Hematopoietic multipotent progenitor cell treated with erythropoietin and hydrocortisone succinate and interleukin-3 and kit ligand, for 4 days (in vitro differentiated cells): ENCODE measurements at regions not wholly inside any gene's neighbourhood (a gene's known extent, or its start where the extent isn't known, plus 50 kb on each side); places are given as distances from the start of the nearest gene placed in this dataset.

Source experiments
- DNase-seq: peaks from one replicate; pipeline ENCODE4 v3.0.0-alpha.2; 2015

DNA sequence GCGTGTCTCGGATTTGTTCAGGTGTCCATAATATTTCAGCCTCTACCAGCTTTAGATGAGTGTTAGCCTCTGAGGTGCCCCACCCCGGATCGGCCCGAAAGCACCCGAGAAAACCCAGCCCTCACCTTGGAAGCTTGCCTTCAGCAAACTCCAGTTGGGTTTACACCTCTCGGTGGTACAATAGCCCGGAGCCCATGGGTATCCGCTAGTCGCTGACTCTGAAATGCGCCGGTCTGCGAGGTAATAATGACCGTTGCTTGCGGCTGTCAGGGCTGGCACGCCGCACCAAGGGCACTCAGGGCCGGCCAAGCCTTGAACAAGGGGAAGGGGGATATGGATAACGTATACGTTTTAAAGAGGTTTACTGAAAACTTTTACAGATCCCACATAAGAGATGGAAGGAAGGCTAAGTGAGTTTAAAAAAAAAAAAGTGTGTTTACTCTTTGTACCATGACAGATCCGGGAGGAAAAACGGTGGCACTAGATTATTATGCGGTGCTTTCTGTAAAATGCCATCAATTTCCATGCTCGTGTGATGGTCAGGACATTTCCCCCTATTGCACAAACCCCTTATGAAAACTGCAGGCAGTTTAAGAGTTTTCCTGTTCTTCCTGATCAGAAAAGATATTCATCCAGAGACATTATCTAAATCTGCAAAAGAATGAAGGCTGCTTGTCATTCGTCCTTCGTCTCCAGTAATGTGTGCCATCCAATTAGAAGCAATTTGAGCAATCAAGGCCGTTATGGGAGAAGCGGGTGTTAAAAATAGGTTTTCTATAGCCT is 124.2 kb downstream of the TMEM161B start:
- peak; percentile 4 for DNase-seq

DNA sequence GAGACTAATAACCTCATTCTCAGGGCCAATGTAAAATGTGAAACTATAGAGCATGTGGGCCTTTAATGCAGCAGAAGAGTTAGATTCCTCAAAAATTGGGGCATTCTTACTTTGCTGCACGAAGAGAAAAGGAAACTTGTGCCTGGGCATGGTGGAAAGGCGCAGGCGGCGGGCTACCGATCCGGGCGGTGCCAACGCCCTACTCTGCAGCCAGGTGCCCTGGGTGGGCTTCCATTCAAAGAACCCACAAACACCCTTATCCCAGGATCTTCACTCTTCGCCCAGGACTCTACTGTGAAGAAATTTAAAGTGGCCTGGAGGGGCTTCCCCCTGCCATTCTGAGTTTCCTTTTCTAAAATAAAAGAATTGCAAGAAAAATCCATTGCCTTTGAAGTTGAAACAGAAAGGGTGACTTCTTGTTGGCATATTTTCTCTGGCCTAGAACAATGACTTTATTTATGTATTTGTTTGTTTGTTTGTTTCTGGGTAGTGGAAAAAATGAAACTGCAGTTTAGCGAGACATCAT is 124.9 kb downstream of the TMEM161B start:
- DNase-seq, result no peak

DNA sequence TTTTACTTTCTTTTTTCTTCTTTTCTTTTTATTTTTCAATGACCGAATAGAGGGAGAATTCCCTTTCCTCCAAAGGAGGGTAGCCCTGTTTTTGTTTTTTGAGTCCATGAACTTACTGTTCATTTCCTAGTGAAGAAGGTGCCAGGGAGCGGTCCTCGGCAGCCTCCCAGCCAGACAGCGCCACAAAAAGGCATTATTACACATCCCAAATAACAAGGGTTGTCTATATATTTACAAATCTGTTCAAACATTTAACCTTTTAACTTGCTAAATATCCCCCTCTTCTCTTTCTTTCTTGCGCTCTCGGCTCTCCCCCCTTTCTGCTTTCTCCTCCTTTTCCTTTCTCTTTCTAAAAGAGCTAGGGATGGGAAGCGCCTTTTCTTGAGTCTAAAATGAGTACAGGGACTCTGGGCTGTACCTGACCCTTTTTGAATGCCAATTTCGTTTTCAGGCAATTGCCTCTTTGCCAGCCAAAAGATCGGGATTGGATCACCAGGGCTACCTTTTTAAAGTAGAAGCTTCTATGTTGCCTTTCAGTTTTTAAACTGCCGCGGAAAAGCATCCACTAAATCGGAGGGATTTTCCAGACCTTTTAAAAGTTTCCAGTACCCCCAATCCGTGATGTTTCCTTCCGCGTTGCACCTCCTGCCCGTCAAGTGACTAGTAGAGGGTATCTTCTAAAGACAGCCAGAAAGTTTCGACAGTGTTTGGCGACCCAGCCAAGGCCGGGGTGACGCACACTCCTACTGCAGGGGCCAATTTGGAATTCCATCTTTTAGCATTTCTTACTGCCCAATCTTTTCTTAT is 125.6 kb downstream of the TMEM161B start:
- no peak for DNase-seq

DNA sequence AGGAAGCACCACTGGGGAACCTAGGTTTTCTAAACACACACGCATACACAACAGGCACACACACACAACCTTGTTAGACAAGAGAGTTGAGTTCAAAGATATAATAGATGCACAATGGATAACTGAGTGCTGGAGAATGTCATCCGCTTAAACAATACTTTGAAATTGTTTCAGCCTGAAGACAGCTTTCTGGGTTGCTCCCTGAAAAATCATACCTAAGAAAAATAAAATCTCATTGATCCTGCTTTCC is 126.1 kb downstream of the TMEM161B start:
- no peak for DNase-seq

DNA sequence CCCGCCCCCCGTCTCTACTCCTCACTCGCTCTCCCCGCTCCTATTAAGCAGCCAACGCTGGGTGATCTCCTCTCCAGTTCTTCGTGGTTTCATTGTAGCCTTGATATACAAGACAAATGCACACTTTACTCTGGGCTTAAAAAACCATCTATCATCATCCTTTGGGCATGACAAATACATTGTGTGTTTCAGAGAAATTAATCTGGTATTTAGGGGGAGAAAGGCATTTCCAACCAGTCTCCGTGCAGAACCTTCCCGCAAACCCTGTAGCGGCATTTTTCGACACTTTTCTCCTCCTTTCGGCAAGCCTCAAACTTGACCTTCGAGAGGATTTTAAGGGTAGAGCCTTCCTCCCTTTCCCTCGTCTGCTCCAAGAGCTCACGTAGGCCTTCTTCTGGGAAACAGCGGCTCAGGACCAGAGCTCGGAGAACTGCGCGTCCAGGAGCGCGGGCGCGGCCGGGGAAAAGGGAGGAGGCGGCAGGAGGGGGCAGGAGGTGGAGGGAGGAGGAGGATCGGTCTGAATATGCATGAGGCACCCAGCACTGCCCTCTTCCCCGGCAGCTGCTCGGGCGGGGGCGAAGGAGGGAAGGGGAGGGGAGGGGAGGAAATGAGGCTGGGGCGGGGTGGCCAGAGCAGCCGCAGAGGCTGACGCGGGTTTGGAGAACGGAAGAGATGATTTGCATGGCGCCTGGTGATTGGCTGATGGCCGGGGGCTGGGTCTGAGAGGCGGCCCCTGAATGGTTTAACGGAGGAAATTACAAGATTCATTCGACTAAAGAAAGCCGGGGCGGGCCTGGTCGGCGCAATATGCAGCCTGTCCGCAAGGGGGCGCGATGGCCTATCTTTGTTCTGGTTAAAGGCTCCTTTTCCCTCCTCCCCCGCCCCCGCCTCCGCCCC is 127.5 kb downstream of the TMEM161B start:
- DNase-seq, result peak; percentile 96

DNA sequence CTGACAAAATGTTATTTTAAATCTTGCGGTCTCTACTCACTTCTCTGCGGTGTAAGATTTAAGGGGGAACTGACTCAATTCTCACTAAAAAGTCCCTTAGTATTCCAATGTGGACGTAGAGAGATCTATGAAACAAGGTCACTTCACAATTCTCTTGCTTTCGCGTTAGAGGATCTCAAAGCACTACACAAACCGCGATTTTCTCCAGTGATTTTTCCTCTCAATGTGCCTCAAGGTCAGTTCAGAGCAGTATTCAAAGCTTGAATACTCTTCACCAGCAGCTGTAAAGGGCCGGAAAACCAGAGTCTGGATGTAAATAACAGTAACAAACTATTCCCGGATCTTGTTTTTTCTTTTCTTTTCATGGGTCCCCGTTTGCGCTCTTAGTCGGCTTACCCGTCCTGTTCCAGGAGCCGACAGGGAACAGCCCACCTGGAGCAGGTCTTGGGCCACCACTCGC is 128.2 kb downstream of the TMEM161B start:
- DNase-seq, result no peak

DNA sequence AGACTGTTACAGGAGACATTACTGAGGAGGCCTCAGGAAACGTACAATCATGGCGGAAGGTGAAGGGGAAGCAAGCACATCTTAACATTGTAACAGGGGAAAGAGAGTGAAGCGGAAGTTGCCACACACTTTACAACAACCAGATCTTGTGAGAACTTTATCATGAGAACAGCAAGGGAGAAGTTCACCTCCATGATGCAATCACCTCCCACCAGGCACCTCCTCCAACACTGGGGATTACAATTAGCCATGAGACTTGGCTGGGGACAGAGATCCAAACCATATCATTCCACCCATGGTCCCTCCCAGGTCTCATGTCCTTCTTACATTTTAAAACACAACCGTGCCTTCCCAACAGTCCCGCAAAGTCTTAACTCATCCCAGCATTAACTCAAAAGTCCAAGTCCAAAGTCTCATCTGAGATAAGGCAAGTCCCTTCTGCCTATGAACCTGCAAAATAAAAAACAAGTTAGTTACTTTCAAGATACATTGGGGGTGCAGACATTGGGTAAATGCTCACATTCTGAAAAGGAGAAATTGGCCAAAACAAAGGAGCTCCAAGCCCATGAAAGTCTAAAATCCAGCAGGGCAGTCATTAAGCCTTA is 138.3 kb downstream of the TMEM161B start:
- no peak for DNase-seq

DNA sequence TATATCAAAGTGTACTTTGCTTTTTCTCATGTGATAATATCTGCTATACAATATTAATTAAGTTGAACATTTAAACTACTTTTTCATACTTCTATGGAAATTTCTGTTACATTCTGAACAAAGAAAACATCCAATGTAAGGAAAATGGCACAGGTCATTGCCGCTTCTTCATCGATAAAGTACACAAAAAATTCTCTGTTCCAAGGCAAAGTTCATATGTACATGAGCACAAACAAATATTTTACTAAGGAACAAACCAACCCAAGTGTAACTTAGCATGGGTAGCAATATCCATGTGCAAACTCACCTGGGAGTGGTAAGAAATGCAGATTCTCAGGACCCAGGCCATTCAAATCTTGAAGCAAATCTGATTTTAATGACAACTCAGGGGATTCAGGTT is 139.8 kb downstream of the TMEM161B start:
- DNase-seq, result no peak

DNA sequence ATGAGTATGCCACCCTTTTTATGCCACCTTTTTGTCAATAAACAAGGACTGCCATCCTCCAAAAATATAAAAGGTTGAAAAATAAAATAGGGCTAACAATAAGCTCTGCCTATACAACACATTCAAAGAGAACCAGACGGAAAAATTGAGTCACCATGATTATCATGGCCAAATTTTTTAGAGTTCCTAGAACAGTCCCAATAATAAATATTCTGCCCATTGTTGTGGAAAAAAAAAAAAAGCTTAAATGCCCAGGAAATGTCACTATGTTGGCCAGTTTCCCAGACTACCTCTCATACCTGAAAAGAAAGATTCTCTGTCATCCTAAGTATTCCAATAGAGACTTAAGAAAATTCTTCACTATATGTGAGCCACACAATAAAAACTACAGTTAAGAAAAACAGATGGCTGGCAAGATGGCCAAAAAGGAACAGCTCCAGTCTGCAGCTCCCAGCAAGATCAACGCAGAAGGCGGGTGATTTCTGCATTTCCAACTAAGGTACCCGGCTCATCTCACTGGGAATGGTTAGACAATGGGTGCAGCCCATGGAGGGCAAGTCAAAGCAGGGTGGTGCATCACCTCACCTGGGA is 149.0 kb downstream of the TMEM161B start:
- no peak for DNase-seq

DNA sequence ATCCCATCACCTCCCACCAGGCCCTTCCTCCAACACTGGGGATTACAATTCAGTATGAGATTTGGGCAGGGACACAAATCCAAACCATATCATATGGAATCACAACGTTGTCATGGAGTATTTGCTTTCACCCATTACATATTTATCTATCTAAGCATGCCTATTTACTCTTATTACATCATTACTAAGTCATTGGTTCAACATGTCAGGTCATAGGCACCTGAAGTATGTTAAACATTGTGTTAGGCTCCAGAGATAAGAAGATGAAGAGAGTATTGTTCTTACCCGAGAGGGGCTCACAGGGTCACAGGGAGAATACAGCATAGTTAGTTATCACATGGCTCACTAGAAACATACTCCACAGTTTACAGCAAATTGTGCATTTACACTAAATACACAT is 150.5 kb downstream of the TMEM161B start:
- DNase-seq, result no peak

DNA sequence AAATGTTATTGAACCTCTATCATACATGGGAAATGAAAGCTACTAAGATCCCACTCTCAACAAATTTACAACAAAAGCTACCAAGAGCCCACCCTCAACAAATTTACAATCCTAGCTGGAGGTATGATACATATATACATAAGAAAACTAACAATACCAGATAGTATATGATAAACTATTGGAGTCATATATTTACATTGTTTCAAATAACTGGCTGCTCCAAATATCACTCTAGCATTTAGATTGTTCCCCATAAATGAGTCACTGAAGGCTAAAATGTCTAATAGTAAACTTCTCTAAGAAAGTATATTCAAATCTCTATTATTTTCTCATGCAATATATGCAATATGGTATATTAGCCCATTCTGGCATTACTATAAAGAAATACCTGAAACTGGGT is 151.1 kb downstream of the TMEM161B start:
- no peak for DNase-seq

DNA sequence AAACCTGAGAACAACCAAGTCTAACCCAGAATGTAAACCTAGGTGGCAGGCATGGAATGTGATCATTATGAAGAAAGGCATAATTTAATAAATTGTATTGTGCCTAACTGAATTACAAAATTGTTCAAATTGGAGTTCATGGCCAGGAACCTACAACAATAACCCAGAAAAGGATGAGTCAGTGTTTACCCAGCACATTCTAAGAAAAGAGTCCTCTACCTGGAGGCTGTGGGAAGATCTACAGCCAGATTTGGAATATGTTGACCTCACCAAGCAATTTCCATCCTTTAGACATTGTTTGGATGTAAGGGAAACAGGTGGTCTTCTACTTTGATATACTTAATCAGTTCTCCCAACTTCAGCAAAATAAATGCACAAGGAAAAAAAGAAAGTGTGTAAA is 152.2 kb downstream of the TMEM161B start:
- no peak for DNase-seq

DNA sequence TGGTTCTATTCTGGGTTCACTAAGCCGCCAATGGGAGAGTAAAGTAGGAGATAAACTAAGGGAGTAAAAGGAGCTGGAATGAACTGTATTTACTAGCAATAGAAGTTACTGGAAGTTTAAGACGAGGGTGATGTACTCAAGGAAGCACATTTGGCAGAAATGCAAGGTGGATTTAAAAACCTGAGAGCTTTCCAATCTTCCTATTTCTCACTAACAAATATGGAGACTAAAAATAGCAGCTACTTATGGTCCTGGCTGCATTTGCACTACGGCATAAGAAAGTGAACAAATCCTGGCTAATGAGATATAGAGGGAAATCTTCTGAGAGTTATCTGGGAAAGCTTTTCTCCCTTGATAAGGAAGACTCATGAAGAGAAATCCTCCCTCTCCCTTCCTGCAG is 153.4 kb downstream of the TMEM161B start:
- DNase-seq, result no peak

DNA sequence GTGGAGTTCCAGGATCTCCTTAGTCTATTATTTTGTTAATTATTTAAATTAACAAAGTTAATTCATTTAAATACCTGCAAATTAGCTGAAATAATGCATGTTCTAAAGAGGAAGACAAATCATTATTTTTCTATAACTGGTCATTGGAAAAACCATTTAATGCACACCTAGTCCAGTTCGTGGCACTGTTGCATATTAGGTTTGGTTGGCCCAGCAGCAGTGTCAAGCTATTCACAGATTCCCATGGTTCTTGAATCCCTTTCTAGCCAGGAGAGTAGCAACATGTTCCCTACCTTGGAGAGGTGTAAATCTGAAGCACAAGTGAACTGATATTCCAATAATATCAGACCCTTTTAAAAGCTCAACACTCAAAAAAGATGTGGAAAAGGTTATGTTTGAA is 155.2 kb downstream of the TMEM161B start:
- no peak for DNase-seq

DNA sequence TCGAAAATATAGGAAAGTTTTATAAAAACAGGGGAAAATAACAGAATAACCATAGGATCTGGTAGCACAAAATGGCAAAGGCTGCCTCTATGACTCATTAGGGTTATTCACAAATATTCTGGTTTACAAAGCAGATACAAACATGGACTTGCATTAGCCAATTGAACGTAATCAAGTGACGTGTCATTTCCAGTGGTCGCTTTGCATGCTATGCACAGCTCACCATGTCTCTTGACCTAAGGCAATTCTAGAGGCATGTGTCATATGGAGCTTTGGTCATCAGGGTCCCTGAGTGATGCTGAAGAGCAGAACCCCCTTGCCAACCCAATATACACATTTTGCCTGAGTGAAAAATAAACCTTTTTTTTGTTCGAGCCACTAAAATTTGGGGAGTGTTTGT is 158.8 kb downstream of the TMEM161B start:
- no peak for DNase-seq

DNA sequence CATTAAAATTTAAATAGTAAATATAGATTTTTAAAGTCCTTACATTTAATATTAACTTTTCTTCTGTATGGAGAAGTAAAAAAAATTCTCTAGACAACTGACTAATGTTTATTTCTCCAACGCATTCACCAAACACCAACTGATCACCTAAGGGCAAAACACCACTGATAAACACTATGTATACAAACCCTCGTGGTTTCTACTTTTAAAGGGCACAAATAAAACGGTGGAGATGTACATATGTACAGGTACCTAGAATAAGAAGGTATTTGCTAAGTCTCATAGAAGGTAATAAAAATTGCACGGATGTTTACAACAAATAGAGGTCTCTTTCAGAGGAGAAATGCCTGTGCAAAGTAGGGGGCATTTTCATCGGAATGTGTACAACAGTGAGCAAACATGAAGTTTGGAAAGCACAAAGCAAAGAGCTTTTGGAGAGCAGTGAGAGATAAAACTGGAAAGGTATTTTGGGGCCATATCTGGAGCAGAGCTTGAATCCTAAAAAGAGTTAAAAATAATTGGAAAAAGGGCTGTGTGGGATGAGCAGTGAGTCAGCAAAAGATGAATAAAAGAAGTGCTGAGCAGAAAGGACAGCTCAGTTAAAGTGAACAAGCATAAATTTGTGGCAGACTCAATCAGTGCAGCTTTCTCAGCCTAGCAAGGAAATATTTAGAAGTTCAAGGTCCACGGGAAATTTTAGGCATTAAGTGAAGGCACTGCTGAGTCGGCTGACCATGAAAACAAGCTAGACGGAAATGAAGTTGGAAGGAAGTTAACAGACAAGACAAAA is 160.0 kb downstream of the TMEM161B start:
- DNase-seq, result no peak

DNA sequence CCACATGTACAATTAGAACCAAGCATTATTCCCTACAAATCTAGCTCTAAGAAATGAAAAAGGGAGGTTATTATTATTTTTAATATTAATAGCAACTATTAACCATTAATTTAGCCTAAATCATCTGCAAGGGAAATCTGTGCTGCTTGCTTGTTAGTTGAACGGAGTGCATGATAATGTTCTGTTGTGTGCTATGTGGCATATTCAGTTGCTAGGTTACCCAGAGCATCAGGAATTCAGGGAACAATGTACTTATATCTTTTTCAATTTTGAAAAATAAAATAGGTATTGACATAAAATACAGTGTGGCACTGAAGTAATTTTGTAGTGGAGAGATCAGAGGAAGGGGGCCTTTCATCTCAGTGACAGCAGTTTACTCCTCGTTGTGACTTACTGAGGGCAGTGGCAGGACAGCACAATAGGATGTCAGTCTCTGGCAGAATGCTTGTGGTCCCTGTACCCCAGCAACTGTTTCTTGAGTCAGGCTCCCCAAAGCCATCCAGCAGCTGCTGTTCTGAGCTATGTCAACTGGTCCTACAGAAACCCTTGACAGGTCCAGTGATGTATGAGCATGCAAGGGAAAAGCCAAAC is 173.6 kb downstream of the TMEM161B start:
- DNase-seq, result no peak

DNA sequence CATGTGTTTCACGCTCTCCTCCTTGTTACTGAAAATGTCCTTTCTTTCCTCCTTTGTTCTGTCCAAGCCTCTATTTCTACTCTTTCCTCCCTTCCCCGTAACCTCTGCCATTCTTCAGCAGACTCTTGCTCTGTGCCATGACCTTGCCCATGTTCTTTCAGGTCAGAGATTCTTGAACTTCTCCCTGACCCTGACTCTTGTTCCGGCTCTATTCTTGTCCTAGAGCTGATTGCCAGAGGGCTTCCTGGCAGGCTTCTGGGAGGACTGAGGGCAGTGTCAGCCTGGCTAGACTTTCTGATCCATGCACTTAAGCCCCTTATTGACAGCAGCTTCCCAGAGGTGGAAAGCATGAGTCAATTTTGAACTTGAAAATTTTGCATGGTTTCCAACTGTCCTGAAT is 174.2 kb downstream of the TMEM161B start:
- DNase-seq, result no peak

DNA sequence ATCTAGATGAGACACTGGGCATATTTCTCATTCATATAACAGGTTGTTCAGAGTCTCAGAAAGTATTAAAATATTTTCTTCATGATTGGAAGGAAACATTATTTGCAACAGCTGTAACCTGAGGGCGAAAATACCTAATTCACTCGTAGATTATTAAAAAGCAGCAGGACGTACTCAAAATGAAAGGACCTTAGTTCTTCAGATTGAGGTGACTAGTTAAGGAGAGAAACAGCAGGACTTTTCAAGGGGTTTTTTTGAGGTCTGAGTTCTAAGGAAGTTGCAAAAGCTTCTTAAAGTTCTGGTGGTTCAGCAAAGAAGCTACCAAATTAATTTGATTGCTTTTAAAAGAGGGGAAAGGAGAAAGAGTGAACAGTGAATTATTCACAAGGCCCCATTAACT is 174.9 kb downstream of the TMEM161B start:
- DNase-seq, result no peak

DNA sequence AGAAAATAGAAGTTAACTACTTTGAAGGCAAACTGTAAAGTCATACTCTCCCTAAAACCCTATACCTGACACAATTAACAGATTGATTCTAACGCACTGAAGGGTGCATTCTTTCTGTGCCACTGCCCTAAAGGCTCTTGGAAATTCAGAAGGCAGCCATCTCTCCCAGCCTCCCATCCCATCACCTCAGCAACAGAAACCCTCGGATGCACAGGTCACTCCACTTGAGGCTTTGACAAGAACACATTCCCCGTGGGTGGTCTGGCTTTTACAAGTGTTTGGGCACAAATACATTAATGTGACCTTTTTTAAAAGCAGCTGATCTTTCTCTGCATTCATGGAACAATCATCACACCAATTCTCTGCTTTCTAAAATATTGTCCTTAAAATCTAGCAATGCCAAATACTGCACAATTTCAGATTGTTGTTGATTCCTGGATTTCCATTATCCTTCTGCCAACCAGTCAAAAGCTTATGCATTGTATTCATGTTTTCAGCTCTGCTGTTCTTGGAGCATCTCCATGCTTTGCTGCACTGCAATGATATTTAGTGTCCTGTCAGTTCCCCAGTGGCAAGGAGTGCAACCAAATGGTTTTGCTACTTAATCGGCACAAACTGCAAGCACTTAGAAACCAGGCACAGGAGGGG is 175.6 kb downstream of the TMEM161B start:
- no peak for DNase-seq

DNA sequence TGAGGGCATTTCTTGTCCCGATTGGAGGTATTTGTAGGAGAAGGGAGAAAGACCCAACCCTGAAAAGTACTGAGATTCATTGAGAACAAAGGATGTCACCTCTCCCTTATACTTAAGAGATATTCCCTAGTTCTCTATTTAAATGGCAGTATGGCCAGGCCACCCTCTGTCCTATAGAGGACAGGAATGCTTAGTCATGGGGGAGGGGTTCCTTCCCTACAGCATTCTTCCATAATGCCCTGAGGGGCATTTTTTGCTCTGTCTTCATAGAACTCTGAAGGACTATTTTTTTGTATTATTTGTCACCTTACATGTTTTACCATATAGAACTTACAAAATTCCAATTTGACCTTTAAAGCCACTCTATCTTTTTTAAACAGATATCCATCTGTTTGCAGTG is 176.3 kb downstream of the TMEM161B start:
- DNase-seq, result no peak
